ENCODE measurements at regions not wholly inside any gene's neighbourhood (a gene's known extent, or its start where the extent isn't known, plus 50 kb on each side); places are given as distances from the start of the nearest gene placed in this dataset.
"Not testable (repeated sequence)": the region's sequence is repeated elsewhere in the genome, so short reads cannot be mapped to it uniquely, and the experiment has no call there.

- DNase-seq = no peak
- no peaks in the 10 kb centered on the region for H3K9me3 Mint-ChIP-seq (ENCODE audit: unreplicated experiment)
Observed at GRCh38 chr7:14973712-14974428, 71.3 kb upstream of the DGKB start.

GRCh38 chr7:14971678-14972077 is 69.1 kb upstream of the DGKB start:
- H3K27me3 Mint-ChIP-seq (ENCODE audit: unreplicated experiment); H3K4me3 Mint-ChIP-seq (ENCODE audit: unreplicated experiment); H3K9me3 Mint-ChIP-seq (ENCODE audit: unreplicated experiment); DNase-seq; H3K27ac Mint-ChIP-seq (ENCODE audit: unreplicated experiment); H3K4me1 Mint-ChIP-seq (ENCODE audit: low read depth, unreplicated experiment); H3K36me3 Mint-ChIP-seq (ENCODE audit: unreplicated experiment): not testable (repeated sequence)

More at GRCh38 chr7:14973712-14974428, 71.3 kb upstream of the DGKB start:
- H3K4me3 Mint-ChIP-seq (ENCODE audit: unreplicated experiment) = no peak overlapping the region
- no peak overlapping the region for H3K27ac Mint-ChIP-seq (ENCODE audit: unreplicated experiment)
- H3K36me3 Mint-ChIP-seq (ENCODE audit: unreplicated experiment) = no peaks in the 10 kb centered on the region
- TF ChIP-seq, protein P1, sequence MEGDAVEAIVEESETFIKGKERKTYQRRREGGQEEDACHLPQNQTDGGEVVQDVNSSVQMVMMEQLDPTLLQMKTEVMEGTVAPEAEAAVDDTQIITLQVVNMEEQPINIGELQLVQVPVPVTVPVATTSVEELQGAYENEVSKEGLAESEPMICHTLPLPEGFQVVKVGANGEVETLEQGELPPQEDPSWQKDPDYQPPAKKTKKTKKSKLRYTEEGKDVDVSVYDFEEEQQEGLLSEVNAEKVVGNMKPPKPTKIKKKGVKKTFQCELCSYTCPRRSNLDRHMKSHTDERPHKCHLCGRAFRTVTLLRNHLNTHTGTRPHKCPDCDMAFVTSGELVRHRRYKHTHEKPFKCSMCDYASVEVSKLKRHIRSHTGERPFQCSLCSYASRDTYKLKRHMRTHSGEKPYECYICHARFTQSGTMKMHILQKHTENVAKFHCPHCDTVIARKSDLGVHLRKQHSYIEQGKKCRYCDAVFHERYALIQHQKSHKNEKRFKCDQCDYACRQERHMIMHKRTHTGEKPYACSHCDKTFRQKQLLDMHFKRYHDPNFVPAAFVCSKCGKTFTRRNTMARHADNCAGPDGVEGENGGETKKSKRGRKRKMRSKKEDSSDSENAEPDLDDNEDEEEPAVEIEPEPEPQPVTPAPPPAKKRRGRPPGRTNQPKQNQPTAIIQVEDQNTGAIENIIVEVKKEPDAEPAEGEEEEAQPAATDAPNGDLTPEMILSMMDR (IDR thresholded peaks at IDR 0.05; ENCODE audit: partially characterized antibody, unreplicated experiment) = no peak
- H3K4me1 Mint-ChIP-seq (ENCODE audit: low read depth, unreplicated experiment) = no peaks in the 10 kb centered on the region
- no peaks in the 10 kb centered on the region for H3K27me3 Mint-ChIP-seq (ENCODE audit: unreplicated experiment)

GRCh38 chr7:14967376-14967775 is 64.8 kb upstream of the DGKB start:
- not testable (repeated sequence) for DNase-seq; H3K4me3 Mint-ChIP-seq (ENCODE audit: unreplicated experiment); H3K36me3 Mint-ChIP-seq (ENCODE audit: unreplicated experiment); H3K4me1 Mint-ChIP-seq (ENCODE audit: low read depth, unreplicated experiment); H3K9me3 Mint-ChIP-seq (ENCODE audit: unreplicated experiment); H3K27me3 Mint-ChIP-seq (ENCODE audit: unreplicated experiment); H3K27ac Mint-ChIP-seq (ENCODE audit: unreplicated experiment)

GRCh38 chr7:14962778-14963177 is 60.2 kb upstream of the DGKB start:
- no peak overlapping the region for H3K27ac Mint-ChIP-seq (ENCODE audit: unreplicated experiment)
- H3K4me3 Mint-ChIP-seq (ENCODE audit: unreplicated experiment) = no peak overlapping the region
- DNase-seq = no peak
- H3K9me3 Mint-ChIP-seq (ENCODE audit: unreplicated experiment) = no peaks in the 10 kb centered on the region
- no peaks in the 10 kb centered on the region for H3K27me3 Mint-ChIP-seq (ENCODE audit: unreplicated experiment)
- H3K36me3 Mint-ChIP-seq (ENCODE audit: unreplicated experiment) = no peaks in the 10 kb centered on the region
- TF ChIP-seq, protein P1 (IDR thresholded peaks at IDR 0.05; ENCODE audit: partially characterized antibody, unreplicated experiment) = no peak
- peaks cover 6% of the 10 kb centered on the region for H3K4me1 Mint-ChIP-seq (ENCODE audit: low read depth, unreplicated experiment)

GRCh38 chr7:14960721-14961120 is 58.2 kb upstream of the DGKB start:
- Mint-ChIP-seq H3K4me1 (ENCODE audit: low read depth, unreplicated experiment) (peaks cover 6% of the 10 kb centered on the region), H3K36me3 (ENCODE audit: unreplicated experiment) (no peaks in the 10 kb centered on the region), H3K4me3 (ENCODE audit: unreplicated experiment) (no peak overlapping the region), H3K9me3 (ENCODE audit: unreplicated experiment) (no peaks in the 10 kb centered on the region), H3K27ac (ENCODE audit: unreplicated experiment) (no peak overlapping the region), H3K27me3 (ENCODE audit: unreplicated experiment) (no peaks in the 10 kb centered on the region)
- no peak for DNase-seq
- TF ChIP-seq, protein P1 (IDR thresholded peaks at IDR 0.05; ENCODE audit: partially characterized antibody, unreplicated experiment) = no peak

DNA sequence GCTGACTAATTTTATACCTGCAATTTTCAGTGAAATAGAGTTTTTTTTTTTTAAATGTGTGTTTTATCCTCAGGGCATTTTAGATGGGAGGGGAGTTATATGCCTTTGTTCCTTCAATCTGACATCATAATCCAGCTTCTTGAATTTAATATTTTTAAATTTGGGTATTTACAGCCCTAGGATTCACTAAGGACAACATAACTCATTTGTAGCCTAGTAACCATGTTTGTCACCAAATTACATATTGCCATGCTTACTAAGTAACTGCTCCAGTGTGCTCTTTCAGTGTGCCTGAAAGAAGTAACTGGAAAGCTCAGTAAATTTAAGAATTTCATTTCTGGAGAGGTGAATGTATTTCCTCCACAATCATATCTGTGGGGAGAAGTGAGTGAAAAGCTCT is 56.8 kb upstream of the DGKB start:
- Mint-ChIP-seq H3K9me3 (ENCODE audit: unreplicated experiment) (no peaks in the 10 kb centered on the region), H3K36me3 (ENCODE audit: unreplicated experiment) (no peaks in the 10 kb centered on the region), H3K27ac (ENCODE audit: unreplicated experiment) (no peak overlapping the region), H3K4me1 (ENCODE audit: low read depth, unreplicated experiment) (peaks cover 6% of the 10 kb centered on the region), H3K4me3 (ENCODE audit: unreplicated experiment) (no peak overlapping the region), H3K27me3 (ENCODE audit: unreplicated experiment) (no peaks in the 10 kb centered on the region)
- no peak for DNase-seq
- TF ChIP-seq, protein P1 (IDR thresholded peaks at IDR 0.05; ENCODE audit: partially characterized antibody, unreplicated experiment) = no peak

Measured in glutamatergic neuron (in vitro differentiated cells).